HAP-1 (cell line): ENCODE measurements at regions not wholly inside any gene's neighbourhood (a gene's known extent, or its start where the extent isn't known, plus 50 kb on each side); places are given as distances from the start of the nearest gene placed in this dataset.

ENCODE experiments used
- DNase-seq, 2 experiments: peaks; one replicate each; pipeline ENCODE4 v3.0.0-alpha.2; 2016 to 2020; ENCODE audit warnings: low spot score in 2 of 2
- H3K27me3 ChIP-seq: fragments of 250-450 bp; sonication (Bioruptor Pico); 2 replicates; pipeline ENCODE4 v1.5.1; 2020; ENCODE audit warnings: low read depth, mild to moderate bottlenecking, moderate library complexity
- H3K36me3 ChIP-seq: fragments of 250-450 bp; sonication (Bioruptor Pico); replicated peaks from 2 replicates; pipeline ENCODE4 v1.5.1; 2020; ENCODE audit warnings: mild to moderate bottlenecking
- H3K4me1 ChIP-seq: fragments of 250-450 bp; sonication (Bioruptor Pico); 2 replicates; pipeline ENCODE4 v1.5.1; 2020; ENCODE audit warnings: mild to moderate bottlenecking
- H3K4me3 ChIP-seq: fragments of 250-450 bp; sonication (Bioruptor Pico); 2 replicates; pipeline ENCODE4 v1.5.1; 2020; ENCODE audit warnings: mild to moderate bottlenecking, moderate library complexity
- H3K9me3 ChIP-seq: fragments of 250-450 bp; sonication (Bioruptor Pico); 2 replicates; pipeline ENCODE4 v1.5.1; 2020; ENCODE audit warnings: mild to moderate bottlenecking, moderate library complexity
- in situ Hi-C: fragments of 300-500 bp; cut with MboI; formaldehyde crosslinking; loops from 3 replicates; pipeline ENCODE4 v1.14.3; 2020; ENCODE audit warnings: low sequenced_read_pairs, inconsistent platforms, mixed read lengths

DNA sequence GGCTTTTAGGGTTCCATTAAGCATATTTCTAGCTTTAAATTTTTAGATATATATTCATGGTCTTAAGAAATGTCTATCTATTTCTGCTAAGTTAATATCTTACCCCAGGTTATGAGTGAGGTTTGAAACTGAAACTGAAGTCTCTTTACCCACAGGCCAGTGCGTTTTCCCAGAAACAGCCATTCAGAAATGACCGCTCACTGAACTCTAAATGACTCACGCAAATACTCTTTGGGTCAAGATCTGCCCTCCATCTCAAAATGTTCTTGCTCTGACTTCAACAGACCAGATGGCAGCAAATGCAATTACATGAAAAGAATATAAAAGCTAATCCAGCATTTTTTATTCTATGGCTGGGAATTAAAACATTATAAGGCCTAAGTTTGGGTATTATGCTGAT is 315.2 kb downstream of the TDRD15 start:
- no peaks in the 10 kb centered on the region for H3K4me1 ChIP-seq
- in situ Hi-C loops: no loop called here
- no peaks in the 10 kb centered on the region for H3K9me3 ChIP-seq
- DNase-seq: no peak
- H3K27me3 ChIP-seq: no peaks in the 10 kb centered on the region
- no peaks in the 10 kb centered on the region for H3K36me3 ChIP-seq
- no peak overlapping the region for H3K4me3 ChIP-seq

DNA sequence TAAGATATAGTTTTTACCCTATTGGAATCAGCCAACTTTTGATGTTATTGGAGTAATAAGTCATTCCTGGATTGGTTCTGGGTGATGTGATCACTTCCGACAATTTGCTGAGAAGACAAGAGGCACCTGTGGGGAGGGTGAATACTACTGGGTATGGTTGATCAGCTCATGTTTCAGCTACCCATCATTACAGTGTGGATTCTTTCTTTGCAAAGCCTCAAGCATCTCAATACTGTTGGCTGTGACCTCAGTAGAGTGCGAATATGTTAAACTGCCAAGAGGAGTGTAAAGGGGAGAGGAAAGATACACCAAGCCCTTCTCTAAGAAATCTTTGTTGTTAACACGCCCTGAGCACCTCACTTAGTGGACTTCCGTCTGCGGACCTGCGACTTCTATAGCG is 317.7 kb downstream of the TDRD15 start:
- H3K27me3 ChIP-seq: no peaks in the 10 kb centered on the region
- no peak for DNase-seq
- in situ Hi-C loops: no loop called here
- H3K36me3 ChIP-seq: no peaks in the 10 kb centered on the region
- H3K4me1 ChIP-seq: no peaks in the 10 kb centered on the region
- H3K4me3 ChIP-seq: no peak overlapping the region
- H3K9me3 ChIP-seq: no peaks in the 10 kb centered on the region

DNA sequence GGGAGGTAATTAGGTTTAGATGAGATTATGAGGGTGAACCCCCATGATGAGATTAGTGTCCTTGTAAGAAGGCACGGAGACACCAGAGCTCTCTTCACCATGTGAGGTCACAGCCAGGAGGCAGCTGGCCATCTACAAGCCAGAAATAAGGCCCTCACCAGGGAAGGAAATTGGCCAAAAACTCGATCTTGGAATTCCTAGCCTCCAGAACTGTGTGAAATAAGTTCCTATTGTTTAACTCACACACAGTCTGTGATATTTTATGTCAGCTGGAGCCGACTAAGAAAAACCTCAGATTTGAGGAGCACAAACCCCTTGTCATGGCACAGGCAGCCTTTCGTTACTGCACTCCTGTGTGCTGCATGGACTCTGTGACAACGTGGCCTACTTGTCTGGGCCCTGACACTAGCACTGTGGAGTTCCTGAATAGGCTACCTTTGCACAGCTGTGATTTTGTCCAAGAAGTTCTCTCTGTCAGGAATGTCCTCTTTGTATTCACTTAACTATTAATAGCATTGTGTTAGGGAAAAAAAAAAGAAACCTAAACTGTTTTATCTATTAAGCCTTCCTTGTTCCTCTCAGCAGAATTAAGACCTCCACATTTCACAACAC is 319.8 kb downstream of the TDRD15 start:
- H3K9me3 ChIP-seq: no peaks in the 10 kb centered on the region
- in situ Hi-C loops: no loop called here
- H3K36me3 ChIP-seq: no peaks in the 10 kb centered on the region
- no peak overlapping the region for H3K4me3 ChIP-seq
- no peaks in the 10 kb centered on the region for H3K27me3 ChIP-seq
- H3K4me1 ChIP-seq: no peaks in the 10 kb centered on the region
- DNase-seq: no peak

DNA sequence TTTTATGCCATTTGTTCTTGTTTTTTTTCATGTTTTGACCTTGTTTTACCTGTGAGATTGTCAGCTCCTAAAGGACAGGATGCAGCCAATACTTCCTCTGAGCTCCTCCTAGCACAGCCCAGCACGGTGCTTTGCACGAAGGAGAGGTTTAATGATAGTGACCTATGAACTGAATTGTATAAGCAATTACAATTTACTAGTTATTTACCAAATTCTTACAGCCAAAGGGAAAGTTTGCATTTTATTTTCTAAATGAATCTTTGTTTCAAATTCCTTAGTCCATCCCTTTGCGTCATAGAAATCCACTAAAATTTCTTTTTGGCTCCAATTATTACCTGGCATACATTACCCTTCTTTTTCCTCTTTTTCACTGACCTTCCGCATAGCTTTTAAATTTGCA is 326.1 kb downstream of the TDRD15 start:
- no peaks in the 10 kb centered on the region for H3K36me3 ChIP-seq
- H3K27me3 ChIP-seq: 0 out of 2 replicates have a peak, but pooled peaks cover 2% of the 10 kb centered on the region
- in situ Hi-C loops: no loop called here
- H3K9me3 ChIP-seq: no peaks in the 10 kb centered on the region
- H3K4me1 ChIP-seq: no peaks in the 10 kb centered on the region
- H3K4me3 ChIP-seq: no peak overlapping the region
- no peak for DNase-seq

DNA sequence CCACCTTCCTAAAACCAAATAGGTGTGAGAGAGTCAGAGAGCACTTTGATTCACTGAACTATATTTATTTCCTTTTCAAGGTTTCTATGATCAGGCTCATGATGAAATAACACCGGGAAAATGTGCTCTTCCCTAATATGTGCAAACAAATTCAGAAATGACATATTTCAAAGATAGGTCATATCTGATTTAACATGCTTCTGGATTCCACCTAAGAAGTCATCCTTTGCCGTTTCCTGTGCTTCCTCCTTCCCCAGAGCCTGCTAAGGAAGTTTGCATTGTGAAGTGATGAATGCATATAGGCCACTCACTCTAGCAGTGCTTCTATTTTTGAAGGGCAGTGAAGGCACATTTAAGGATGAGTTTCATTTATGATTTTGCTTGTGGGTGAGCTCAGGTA is 327.6 kb downstream of the TDRD15 start:
- DNase-seq: no peak
- in situ Hi-C loops: no loop called here
- H3K9me3 ChIP-seq: no peaks in the 10 kb centered on the region
- no peaks in the 10 kb centered on the region for H3K4me1 ChIP-seq
- H3K4me3 ChIP-seq: no peak overlapping the region
- no peaks in the 10 kb centered on the region for H3K36me3 ChIP-seq
- H3K27me3 ChIP-seq: 0 out of 2 replicates have a peak, but pooled peaks cover 2% of the 10 kb centered on the region

DNA sequence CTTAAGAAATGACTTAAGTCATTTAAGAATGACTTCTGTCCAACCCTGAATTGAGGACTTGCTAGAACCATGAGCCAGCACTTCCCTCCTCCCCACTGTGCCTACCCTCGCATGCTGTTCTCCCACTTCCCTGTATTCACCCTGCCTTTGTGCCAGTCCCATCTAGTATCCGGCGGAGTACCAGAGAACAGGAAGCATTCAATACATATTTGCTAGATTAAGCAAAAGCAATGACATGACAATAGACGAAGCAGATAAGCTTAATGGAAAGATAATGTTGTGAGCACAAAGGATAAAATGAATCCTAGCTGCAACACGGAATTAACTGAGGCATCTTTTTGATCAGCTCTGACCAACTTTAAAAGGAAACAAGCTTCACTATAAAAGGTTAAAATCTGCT is 328.5 kb downstream of the TDRD15 start:
- Histone ChIP-seq H3K4me1 (no peaks in the 10 kb centered on the region), H3K27me3 (0 out of 2 replicates have a peak, but pooled peaks cover 2% of the 10 kb centered on the region), H3K4me3 (no peak overlapping the region), H3K9me3 (no peaks in the 10 kb centered on the region), H3K36me3 (no peaks in the 10 kb centered on the region)
- DNase-seq: no peak
- in situ Hi-C loops: no loop called here

DNA sequence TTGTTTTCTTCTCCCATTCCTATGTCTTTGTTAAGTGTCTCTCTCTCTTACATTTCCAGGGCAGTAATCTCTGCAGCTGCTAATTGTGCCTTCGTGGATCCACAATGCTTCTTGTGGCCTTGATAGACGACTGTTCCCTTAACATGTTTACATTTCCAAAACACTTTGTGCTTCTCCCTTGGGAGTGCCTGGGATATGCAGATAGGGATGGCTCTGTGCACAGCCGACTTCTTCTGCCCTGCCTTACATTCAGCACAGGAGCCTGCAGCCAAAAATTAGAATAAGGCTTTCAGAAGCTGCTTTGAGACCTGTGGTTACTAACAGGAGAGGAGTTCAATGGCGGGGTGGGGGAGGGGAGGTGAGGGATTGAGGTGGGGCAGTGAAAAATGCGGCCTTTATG is 328.9 kb downstream of the TDRD15 start:
- in situ Hi-C loops: no loop called here
- no peaks in the 10 kb centered on the region for H3K36me3 ChIP-seq
- H3K4me3 ChIP-seq: no peak overlapping the region
- 0 out of 2 replicates have a peak, but pooled peaks cover 2% of the 10 kb centered on the region for H3K27me3 ChIP-seq
- H3K9me3 ChIP-seq: no peaks in the 10 kb centered on the region
- peak in 1 of 2 experiments; percentile 6 for DNase-seq
- no peaks in the 10 kb centered on the region for H3K4me1 ChIP-seq

DNA sequence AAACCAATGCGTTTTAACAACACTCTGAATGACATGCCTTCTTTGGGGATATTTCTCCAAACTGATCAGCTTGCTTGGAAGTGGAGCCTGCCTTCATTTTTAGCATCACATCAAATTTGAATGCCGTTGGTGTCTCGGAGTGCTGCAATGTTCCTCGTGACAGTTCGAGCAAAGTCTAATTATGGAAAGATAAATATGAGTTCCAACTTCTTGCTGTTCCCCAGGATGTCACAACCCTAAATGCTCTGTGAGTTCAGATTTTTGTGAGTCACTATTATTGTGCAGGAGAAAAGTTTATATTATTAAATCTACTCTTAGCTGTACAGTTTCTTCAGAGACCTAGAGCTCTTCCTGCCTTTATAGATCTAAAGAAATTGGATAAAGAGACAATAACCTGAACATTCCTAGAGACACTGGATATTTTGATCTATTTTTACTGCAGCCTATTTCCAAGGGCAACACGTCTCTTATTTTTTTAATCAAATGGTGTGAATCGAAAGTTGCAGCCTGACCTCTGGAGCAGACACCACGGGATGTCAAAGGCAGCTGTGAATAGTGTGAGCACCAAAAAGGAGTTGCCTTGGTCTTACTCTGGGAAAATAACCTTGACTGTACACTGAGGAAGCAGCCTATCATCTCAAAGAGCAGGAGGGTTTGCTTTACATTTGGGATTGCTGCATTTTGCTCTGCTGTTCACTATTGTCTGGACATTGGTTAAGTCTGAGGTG is 330.1 kb downstream of the TDRD15 start:
- H3K9me3 ChIP-seq: no peaks in the 10 kb centered on the region
- H3K4me1 ChIP-seq: no peaks in the 10 kb centered on the region
- no peaks in the 10 kb centered on the region for H3K36me3 ChIP-seq
- in situ Hi-C loops: no loop called here
- no peak for DNase-seq
- H3K27me3 ChIP-seq: 0 out of 2 replicates have a peak, but pooled peaks cover 2% of the 10 kb centered on the region
- no peak overlapping the region for H3K4me3 ChIP-seq

DNA sequence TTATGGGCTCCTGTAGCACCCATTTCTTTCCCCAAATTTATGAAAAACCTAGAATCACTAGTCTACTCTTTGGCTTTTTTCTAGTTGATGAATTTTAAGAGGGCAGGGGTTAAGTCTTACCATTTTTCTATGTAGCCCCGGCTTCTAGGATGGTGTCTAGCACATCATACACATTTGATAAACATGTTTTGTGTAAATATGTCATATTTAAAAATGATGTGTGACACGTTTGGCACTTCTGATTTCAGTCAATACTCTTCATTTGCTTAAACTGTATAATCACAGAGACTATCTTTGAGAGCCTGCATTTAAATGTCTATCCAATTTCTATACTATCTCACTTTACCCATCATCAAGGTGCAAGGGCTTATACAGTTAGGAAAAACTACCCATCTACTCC is 331.1 kb downstream of the TDRD15 start:
- Histone ChIP-seq H3K4me1 (no peaks in the 10 kb centered on the region), H3K4me3 (no peak overlapping the region), H3K36me3 (no peaks in the 10 kb centered on the region), H3K9me3 (no peaks in the 10 kb centered on the region), H3K27me3 (0 out of 2 replicates have a peak, but pooled peaks cover 2% of the 10 kb centered on the region)
- in situ Hi-C loops: no loop called here
- DNase-seq: no peak

DNA sequence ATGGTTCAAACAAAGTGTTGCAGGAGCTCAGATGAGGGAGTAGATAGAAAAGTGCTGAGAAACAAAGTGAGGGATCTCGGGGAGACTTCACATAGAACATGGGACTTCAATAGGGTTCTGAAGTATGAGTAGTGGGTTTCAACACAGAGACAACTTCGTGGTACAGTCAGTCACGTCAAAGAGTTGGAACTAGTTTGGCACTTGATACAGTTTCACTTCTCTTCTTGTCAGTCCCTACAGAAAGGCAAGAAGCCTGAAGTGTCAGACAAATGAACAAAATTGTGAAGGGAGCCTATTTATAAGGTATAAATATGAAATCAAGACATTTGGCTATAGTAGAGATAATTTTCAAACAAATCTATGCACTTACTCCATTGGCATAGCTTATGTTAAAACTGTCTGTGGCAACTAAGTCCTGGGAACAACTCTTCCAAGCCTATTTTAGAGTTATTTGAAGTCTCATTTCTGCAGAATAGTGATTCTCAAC is 338.0 kb downstream of the TDRD15 start:
- H3K36me3 ChIP-seq: no peaks in the 10 kb centered on the region
- H3K27me3 ChIP-seq: peaks cover 4% of the 10 kb centered on the region; the same call in 1 of the 2 replicates
- no peaks in the 10 kb centered on the region for H3K9me3 ChIP-seq
- in situ Hi-C loops: no loop called here
- no peak overlapping the region for H3K4me3 ChIP-seq
- H3K4me1 ChIP-seq: no peaks in the 10 kb centered on the region
- no peak for DNase-seq

DNA sequence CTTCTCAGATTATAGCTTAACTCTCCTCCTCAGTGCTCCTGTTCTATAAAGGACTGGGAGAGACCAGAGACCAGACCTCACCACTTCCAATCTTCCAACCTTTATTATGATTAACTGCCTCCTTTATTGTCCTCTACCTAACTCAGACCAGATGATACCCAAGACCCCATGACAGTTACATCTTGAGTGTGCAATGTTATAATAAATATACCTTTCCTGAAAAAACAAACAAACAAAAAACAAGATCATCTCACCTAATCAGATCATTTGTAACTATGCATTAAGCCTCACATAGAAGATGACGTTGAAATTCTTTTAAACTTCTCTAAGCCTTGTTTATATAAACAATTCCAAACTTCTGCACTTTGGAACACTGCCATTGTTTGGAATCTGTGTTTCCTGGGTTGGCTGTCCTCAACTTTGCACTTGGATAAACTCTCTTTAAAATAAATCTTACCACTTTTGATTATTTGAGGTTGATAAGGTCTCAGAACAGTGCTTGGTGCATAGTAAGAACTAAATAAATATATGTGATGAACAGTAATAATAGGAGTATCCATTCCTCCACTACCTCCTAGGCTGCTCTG is 342.7 kb downstream of the TDRD15 start:
- H3K9me3 ChIP-seq: no peaks in the 10 kb centered on the region
- H3K27me3 ChIP-seq: peaks cover 4% of the 10 kb centered on the region; the same call in 1 of the 2 replicates
- no peak for DNase-seq
- no peaks in the 10 kb centered on the region for H3K36me3 ChIP-seq
- H3K4me3 ChIP-seq: no peak overlapping the region
- no peaks in the 10 kb centered on the region for H3K4me1 ChIP-seq
- in situ Hi-C loops: no loop called here

DNA sequence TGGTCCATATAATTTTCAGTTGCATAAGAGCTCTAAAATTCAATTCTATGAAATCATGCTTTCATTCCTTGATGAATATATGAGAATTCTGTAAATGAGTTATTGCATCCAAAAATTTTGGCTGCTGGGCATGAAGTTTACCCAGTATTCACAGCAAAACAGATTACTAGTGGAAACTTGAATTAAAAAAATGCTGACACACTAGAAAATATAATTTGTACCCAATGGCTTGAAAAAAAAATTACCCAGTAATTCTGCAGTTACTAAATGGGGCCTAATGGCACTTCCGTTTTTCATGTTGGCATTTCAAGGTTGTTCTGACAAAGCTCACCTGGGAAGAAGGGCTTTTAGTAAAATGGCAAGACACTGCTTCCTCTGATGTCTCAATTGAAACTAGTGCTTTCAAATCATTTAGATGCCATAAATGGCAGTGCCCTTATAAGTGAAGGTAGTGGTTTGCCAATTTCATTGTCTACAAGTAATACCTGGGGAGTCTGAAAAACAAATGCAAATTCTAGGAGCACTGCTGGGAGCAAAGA is 343.6 kb downstream of the TDRD15 start:
- DNase-seq: no peak

DNA sequence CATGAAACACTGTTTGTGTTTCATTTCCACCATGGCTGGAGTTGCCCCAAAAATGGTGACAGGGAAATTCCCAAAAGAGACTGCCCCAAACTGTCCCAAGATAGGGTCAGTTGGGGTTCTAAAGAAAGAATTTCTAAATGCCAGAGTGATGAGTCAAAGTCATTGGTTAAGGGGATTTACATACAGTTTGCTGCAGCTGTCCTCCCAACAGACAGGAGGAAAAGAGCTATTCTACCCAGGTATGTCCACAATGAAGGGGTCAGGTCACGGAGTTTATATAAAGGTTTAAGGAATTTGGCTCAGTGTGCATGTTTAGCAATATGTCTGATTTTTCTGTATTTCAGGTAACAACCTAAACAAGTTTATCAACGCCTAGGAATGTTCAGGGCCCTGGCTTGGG is 344.1 kb downstream of the TDRD15 start:
- in situ Hi-C loops: no loop called here
- no peak overlapping the region for H3K4me3 ChIP-seq
- no peaks in the 10 kb centered on the region for H3K9me3 ChIP-seq
- H3K4me1 ChIP-seq: no peaks in the 10 kb centered on the region
- H3K27me3 ChIP-seq: peaks cover 4% of the 10 kb centered on the region; the same call in 1 of the 2 replicates
- no peaks in the 10 kb centered on the region for H3K36me3 ChIP-seq
- no peak for DNase-seq

More for the DNA sequence above, 343.6 kb downstream of the TDRD15 start:
- Histone ChIP-seq H3K4me3 (no peak overlapping the region), H3K27me3 (peaks cover 4% of the 10 kb centered on the region; the same call in 1 of the 2 replicates), H3K4me1 (no peaks in the 10 kb centered on the region), H3K9me3 (no peaks in the 10 kb centered on the region), H3K36me3 (no peaks in the 10 kb centered on the region)
- in situ Hi-C loops: no loop called here

DNA sequence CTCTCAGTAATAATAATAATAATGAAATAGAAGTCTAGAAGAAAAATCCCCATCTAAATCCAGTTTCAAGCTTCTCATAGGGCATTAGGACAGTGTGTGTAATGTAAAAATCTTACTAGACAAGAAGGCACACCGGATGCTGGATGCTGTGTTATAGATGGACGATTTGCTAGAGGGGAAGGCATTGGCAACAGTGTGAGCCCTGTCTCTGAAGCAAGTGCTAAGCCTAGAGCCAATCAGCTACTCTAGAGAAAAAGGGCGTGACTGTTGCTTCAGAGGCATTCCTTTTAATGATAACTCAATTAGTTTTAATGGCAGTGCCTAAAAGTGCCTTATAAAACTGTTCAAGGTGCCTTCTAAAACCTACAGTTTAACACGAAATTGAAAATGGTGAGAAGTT is 344.9 kb downstream of the TDRD15 start:
- Histone ChIP-seq H3K4me3 (no peak overlapping the region), H3K4me1 (no peaks in the 10 kb centered on the region), H3K36me3 (no peaks in the 10 kb centered on the region), H3K27me3 (peaks cover 4% of the 10 kb centered on the region; the same call in 1 of the 2 replicates), H3K9me3 (no peaks in the 10 kb centered on the region)
- no peak for DNase-seq
- in situ Hi-C loops: no loop called here
